ENCODE measurements at regions not wholly inside any gene's neighbourhood (a gene's known extent, or its start where the extent isn't known, plus 50 kb on each side); places are given as distances from the start of the nearest gene placed in this dataset.

DNA sequence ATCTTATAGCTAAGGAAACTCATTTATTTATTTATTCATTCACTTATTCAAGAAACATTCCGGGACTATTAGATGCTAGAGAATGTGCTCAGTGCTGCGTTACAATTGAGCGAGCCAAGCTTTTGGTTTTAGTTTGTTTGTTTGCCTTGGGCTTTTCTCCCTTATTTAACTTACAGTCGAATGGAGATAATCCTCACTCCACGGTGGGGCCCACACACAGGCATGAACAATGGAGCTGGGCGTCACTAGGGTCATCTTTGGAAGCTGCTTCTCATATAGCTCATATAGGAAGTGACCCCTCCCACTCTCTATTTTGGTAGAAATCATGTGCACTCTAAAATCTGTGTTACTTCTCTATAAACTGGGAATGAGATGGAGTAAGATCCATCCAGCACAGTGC lies 210.0 kb downstream of the TMEM114 start:
- no peaks in the 10 kb centered on the region for H3K36me3 ChIP-seq (ENCODE audit: insufficient read depth, low read length)
- H3K4me3 ChIP-seq (ENCODE audit: low read length), result no peak overlapping the region
- no peaks in the 10 kb centered on the region for H3K27me3 ChIP-seq (ENCODE audit: insufficient read depth, low read length)
- no peak overlapping the region for H2AFZ ChIP-seq (ENCODE audit: low read depth, low read length)
- no peaks in the 10 kb centered on the region for H3K9me3 ChIP-seq (ENCODE audit: low read length)
- H3K4me1 ChIP-seq (ENCODE audit: insufficient read depth, low read length), result no peaks in the 10 kb centered on the region

DNA sequence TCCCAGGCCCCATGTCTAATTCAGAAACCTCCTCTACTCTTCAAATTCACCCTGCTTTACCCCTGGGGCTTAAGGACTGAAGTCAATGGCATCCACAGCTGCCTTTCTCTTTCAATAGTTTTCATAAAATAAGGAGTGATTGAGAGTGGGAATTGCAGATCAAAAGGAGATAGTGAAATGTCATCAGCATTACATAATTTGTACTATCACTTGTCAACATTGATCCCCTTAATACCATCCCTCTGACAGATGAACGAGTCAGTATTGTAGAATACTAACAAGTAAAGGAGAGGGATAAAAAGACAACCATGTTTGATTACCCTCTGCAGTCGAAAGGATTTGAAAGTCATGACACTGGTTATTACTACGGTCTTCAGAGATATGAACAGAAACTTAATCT lies 212.4 kb downstream of the TMEM114 start:
- H3K9me3 ChIP-seq (ENCODE audit: low read length), result no peaks in the 10 kb centered on the region
- H2AFZ ChIP-seq (ENCODE audit: low read depth, low read length), result no peak overlapping the region
- no peak overlapping the region for H3K4me3 ChIP-seq (ENCODE audit: low read length)
- no peaks in the 10 kb centered on the region for H3K36me3 ChIP-seq (ENCODE audit: insufficient read depth, low read length)
- no peaks in the 10 kb centered on the region for H3K27me3 ChIP-seq (ENCODE audit: insufficient read depth, low read length)
- no peaks in the 10 kb centered on the region for H3K4me1 ChIP-seq (ENCODE audit: insufficient read depth, low read length)

DNA sequence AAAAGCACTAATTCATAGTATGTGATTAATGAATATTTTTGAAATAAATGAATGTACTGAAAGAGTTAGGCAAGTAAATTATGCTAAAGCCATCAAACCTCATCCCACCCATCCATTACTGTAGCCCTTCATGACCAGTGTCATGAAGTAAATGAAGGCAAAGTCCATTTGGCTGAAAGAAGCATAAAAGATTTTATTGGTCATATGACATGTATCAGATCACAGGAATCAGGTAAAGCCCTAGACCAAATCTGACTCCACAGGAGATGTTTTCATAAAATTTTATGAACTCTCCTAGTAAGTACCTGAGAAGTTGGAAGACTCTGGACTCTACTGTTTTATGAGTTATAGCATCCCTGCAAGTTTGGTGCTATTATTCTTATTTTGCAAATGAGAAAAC lies 213.5 kb downstream of the TMEM114 start:
- Histone ChIP-seq H3K27me3 (ENCODE audit: insufficient read depth, low read length) (no peaks in the 10 kb centered on the region), H3K4me3 (ENCODE audit: low read length) (no peak overlapping the region), H2AFZ (ENCODE audit: low read depth, low read length) (no peak overlapping the region), H3K9me3 (ENCODE audit: low read length) (no peaks in the 10 kb centered on the region), H3K36me3 (ENCODE audit: insufficient read depth, low read length) (no peaks in the 10 kb centered on the region), H3K4me1 (ENCODE audit: insufficient read depth, low read length) (no peaks in the 10 kb centered on the region)

GRCh38 chr16:8376430-8376829 lies 213.9 kb downstream of the TMEM114 start:
- no peaks in the 10 kb centered on the region for H3K4me1 ChIP-seq (ENCODE audit: insufficient read depth, low read length)
- H3K9me3 ChIP-seq (ENCODE audit: low read length), result no peaks in the 10 kb centered on the region
- H3K27me3 ChIP-seq (ENCODE audit: insufficient read depth, low read length), result no peaks in the 10 kb centered on the region
- no peaks in the 10 kb centered on the region for H3K36me3 ChIP-seq (ENCODE audit: insufficient read depth, low read length)
- H2AFZ ChIP-seq (ENCODE audit: low read depth, low read length), result no peak overlapping the region
- no peak overlapping the region for H3K4me3 ChIP-seq (ENCODE audit: low read length)

DNA sequence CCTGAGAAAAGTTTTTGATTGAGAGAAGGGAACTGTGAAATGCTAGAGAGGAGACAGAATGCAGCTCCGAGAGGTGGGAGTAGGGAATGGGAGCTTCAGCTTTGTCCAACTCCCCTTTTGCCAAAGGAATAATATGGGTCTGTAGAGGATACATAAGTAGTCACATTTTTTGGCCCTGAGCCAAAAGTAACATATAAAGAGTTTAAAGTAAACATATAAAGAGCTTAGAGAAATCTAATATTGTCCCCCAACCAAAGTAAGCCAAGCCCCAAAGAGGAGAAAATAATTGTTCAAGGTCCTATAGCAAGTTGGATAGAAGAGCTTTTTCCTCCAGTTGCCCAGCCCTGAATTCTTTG lies 215.1 kb downstream of the TMEM114 start:
- no peaks in the 10 kb centered on the region for H3K36me3 ChIP-seq (ENCODE audit: insufficient read depth, low read length)
- no peak overlapping the region for H2AFZ ChIP-seq (ENCODE audit: low read depth, low read length)
- no peaks in the 10 kb centered on the region for H3K4me1 ChIP-seq (ENCODE audit: insufficient read depth, low read length)
- no peaks in the 10 kb centered on the region for H3K27me3 ChIP-seq (ENCODE audit: insufficient read depth, low read length)
- no peak overlapping the region for H3K4me3 ChIP-seq (ENCODE audit: low read length)
- H3K9me3 ChIP-seq (ENCODE audit: low read length), result no peaks in the 10 kb centered on the region

- Histone ChIP-seq H3K36me3 (ENCODE audit: insufficient read depth, low read length) (no peaks in the 10 kb centered on the region), H3K9me3 (ENCODE audit: low read length) (no peaks in the 10 kb centered on the region), H3K27me3 (ENCODE audit: insufficient read depth, low read length) (no peaks in the 10 kb centered on the region), H3K4me1 (ENCODE audit: insufficient read depth, low read length) (no peaks in the 10 kb centered on the region), H2AFZ (ENCODE audit: low read depth, low read length) (no peak overlapping the region), H3K4me3 (ENCODE audit: low read length) (no peak overlapping the region)
Observed at GRCh38 chr16:8374586-8375231, 215.6 kb downstream of the TMEM114 start.

DNA sequence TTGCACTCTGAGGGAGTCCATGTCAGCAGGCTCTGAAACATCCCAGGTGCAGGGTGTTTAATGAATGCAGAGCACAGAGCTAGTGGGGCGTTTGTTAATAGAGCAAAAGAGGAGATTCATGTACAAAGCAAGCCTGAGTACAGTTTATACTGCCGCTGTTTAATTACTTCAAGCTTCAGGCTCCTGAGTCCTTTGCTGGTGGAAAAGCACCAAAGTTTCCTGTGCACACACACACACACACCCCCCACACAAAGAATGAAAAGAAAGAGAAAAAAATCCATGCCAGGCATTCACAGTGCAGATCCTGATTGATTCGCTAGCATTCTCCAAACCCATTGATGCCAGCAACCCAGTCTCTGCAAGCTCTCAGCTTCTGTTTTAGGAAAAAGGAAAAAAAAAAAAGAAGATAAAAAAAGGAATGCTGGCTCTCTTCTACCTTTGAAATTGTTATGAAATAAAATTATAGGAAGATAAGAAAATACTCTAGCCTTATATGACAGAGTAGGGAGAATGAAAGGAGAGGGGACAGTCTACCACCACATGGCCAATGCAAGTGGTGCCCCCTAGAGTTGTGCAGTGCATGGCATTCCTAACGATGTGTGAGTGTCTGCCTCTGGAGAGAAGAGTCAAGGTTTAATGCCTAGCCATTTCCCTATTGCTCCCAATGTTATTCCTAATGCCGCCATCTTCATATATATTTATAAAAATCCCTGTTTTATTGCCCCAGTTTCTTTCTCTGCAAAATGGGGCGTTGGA lies 216.5 kb downstream of the TMEM114 start:
- Histone ChIP-seq H3K36me3 (ENCODE audit: insufficient read depth, low read length) (no peaks in the 10 kb centered on the region), H3K4me1 (ENCODE audit: insufficient read depth, low read length) (no peaks in the 10 kb centered on the region), H3K4me3 (ENCODE audit: low read length) (no peak overlapping the region), H3K27me3 (ENCODE audit: insufficient read depth, low read length) (no peaks in the 10 kb centered on the region), H3K9me3 (ENCODE audit: low read length) (no peaks in the 10 kb centered on the region), H2AFZ (ENCODE audit: low read depth, low read length) (no peak overlapping the region)

DNA sequence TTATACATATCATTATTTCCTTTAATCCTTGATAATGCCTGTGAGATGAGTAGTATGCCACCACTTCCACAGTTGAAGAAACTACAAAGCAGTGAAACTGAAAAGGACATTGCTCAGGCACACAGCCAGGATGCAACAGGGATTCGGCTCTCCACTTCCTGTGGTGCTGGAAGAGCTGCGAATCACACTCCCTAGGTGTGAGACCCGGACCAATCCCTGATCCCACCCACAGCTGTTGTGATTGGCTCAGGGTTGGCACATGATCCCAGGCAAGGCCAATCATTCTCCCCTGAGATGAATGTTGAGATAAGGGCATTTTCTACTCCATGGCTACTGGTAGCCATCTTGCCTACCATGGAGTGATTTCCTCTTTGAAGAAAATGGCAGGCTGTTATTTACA lies 218.2 kb downstream of the TMEM114 start:
- Histone ChIP-seq H2AFZ (ENCODE audit: low read depth, low read length) (no peak overlapping the region), H3K4me3 (ENCODE audit: low read length) (no peak overlapping the region), H3K36me3 (ENCODE audit: insufficient read depth, low read length) (no peaks in the 10 kb centered on the region), H3K9me3 (ENCODE audit: low read length) (no peaks in the 10 kb centered on the region), H3K4me1 (ENCODE audit: insufficient read depth, low read length) (no peaks in the 10 kb centered on the region), H3K27me3 (ENCODE audit: insufficient read depth, low read length) (no peaks in the 10 kb centered on the region)

- Histone ChIP-seq H3K36me3 (ENCODE audit: insufficient read depth, low read length) (no peaks in the 10 kb centered on the region), H2AFZ (ENCODE audit: low read depth, low read length) (no peak overlapping the region), H3K9me3 (ENCODE audit: low read length) (no peaks in the 10 kb centered on the region), H3K27me3 (ENCODE audit: insufficient read depth, low read length) (no peaks in the 10 kb centered on the region), H3K4me1 (ENCODE audit: insufficient read depth, low read length) (no peaks in the 10 kb centered on the region), H3K4me3 (ENCODE audit: low read length) (no peak overlapping the region)
Observed at GRCh38 chr16:8370374-8371270, 219.7 kb downstream of the TMEM114 start.

GRCh38 chr16:8358937-8359336 lies 231.4 kb downstream of the TMEM114 start:
- no peaks in the 10 kb centered on the region for H3K36me3 ChIP-seq (ENCODE audit: insufficient read depth, low read length)
- no peak overlapping the region for H3K4me3 ChIP-seq (ENCODE audit: low read length)
- H3K9me3 ChIP-seq (ENCODE audit: low read length), result no peaks in the 10 kb centered on the region
- H3K27me3 ChIP-seq (ENCODE audit: insufficient read depth, low read length), result no peaks in the 10 kb centered on the region
- H3K4me1 ChIP-seq (ENCODE audit: insufficient read depth, low read length), result no peaks in the 10 kb centered on the region
- no peak overlapping the region for H2AFZ ChIP-seq (ENCODE audit: low read depth, low read length)

DNA sequence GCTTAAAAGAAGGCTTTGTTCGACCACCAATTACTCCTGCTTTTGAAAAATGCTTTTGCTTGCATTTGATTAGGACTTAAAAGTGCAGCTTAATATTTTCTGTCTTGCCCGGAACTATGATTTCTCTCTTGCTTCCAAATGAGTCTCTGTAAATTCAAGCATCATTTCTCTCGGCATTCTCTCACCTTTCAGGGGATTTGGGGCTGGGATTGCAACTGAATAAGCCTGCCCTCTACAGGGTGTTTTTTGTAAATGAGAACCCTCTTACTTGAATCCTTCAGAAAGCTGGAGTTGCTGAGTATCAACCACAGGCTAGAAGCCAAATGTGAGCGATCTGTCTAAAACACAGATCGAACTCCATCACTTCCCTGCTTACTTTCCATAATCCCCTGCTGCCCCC lies 234.6 kb downstream of the TMEM114 start:
- Histone ChIP-seq H3K9me3 (ENCODE audit: low read length) (no peaks in the 10 kb centered on the region), H3K36me3 (ENCODE audit: insufficient read depth, low read length) (no peaks in the 10 kb centered on the region), H2AFZ (ENCODE audit: low read depth, low read length) (no peak overlapping the region), H3K4me3 (ENCODE audit: low read length) (no peak overlapping the region), H3K27me3 (ENCODE audit: insufficient read depth, low read length) (no peaks in the 10 kb centered on the region), H3K4me1 (ENCODE audit: insufficient read depth, low read length) (no peaks in the 10 kb centered on the region)

- Histone ChIP-seq H3K27me3 (ENCODE audit: insufficient read depth, low read length) (no peaks in the 10 kb centered on the region), H2AFZ (ENCODE audit: low read depth, low read length) (no peak overlapping the region), H3K36me3 (ENCODE audit: insufficient read depth, low read length) (no peaks in the 10 kb centered on the region), H3K9me3 (ENCODE audit: low read length) (no peaks in the 10 kb centered on the region), H3K4me1 (ENCODE audit: insufficient read depth, low read length) (no peaks in the 10 kb centered on the region), H3K4me3 (ENCODE audit: low read length) (no peak overlapping the region)
Observed at GRCh38 chr16:8346294-8346693, 244.0 kb downstream of the TMEM114 start.

- H2AFZ ChIP-seq (ENCODE audit: low read depth, low read length), result no peak overlapping the region
- no peaks in the 10 kb centered on the region for H3K9me3 ChIP-seq (ENCODE audit: low read length)
- H3K4me1 ChIP-seq (ENCODE audit: insufficient read depth, low read length), result no peaks in the 10 kb centered on the region
- no peaks in the 10 kb centered on the region for H3K27me3 ChIP-seq (ENCODE audit: insufficient read depth, low read length)
- H3K4me3 ChIP-seq (ENCODE audit: low read length), result no peak overlapping the region
- no peaks in the 10 kb centered on the region for H3K36me3 ChIP-seq (ENCODE audit: insufficient read depth, low read length)
Observed at GRCh38 chr16:8342276-8342675, 248.0 kb downstream of the TMEM114 start.

Data from neuron (in vitro differentiated cells).